Peyer's patch (tissue), 4 donors: ENCODE measurements at regions not wholly inside any gene's neighbourhood (a gene's known extent, or its start where the extent isn't known, plus 50 kb on each side); places are given as distances from the start of the nearest gene placed in this dataset.
A peak's percentile ranks its signal among the peaks of the same experiment; 100 is the strongest.

ENCODE experiments used
- DNase-seq, 3 donors: peaks; one replicate each; pipeline ENCODE4 v3.0.0-alpha.2; 2017 to 2019
- H3K27ac ChIP-seq, 4 donors: fragments of 200-600 bp; sonication (generic); one replicate each; pipeline ENCODE4 v1.5.1; 2016 to 2019
- H3K27me3 ChIP-seq, 2 donors: fragments of 200-600 bp; sonication (generic); one replicate each; pipeline ENCODE4 v1.5.1; 2019
- H3K36me3 ChIP-seq, 3 donors: fragments of 200-600 bp; sonication (generic); one replicate each; pipeline ENCODE4 v1.5.1; 2016 to 2019
- H3K4me1 ChIP-seq, 4 donors: fragments of 200-600 bp; sonication (generic); one replicate each; pipeline ENCODE4 v1.5.1; 2016 to 2019
- H3K4me3 ChIP-seq, 4 donors: fragments of 200-600 bp; sonication (generic); 1 replicate in 3 of 4; 2 replicates in 1 of 4; pipeline ENCODE4 v1.5.1; 2016 to 2019; ENCODE audit warnings: mild to moderate bottlenecking in 1 of 4
- H3K9me3 ChIP-seq, 4 donors: fragments of 200-600 bp; sonication (generic); one replicate each; pipeline ENCODE4 v1.5.1; 2016 to 2019; ENCODE audit warnings: mild to moderate bottlenecking in 1 of 4
- CTCF ChIP-seq, 6 experiments: fragments of 450-650 bp in 4 of 6; fragments of 200-600 bp in 2 of 6; sonication (generic) in 1 of 6; IDR thresholded peaks; one replicate each; pipeline ENCODE4 v1.5.1; 2017 to 2019; ENCODE audit warnings: antibody characterized with exemption in 6 of 6, mild to moderate bottlenecking in 3 of 6, moderate library complexity in 1 of 6
- POLR2A ChIP-seq, 2 donors: fragments of 450-650 bp; IDR thresholded peaks; one replicate each; pipeline ENCODE4 v1.5.1; 2017; ENCODE audit warnings: antibody characterized with exemption in 2 of 2, mild to moderate bottlenecking in 2 of 2, moderate library complexity in 2 of 2

- Histone ChIP-seq H3K36me3 (no peaks in the 10 kb centered on the region), H3K9me3 (no peaks in the 10 kb centered on the region), H3K4me1 (peaks cover 0 to 6% (median 0%) of the 10 kb centered on the region in 4 donors), H3K27ac (peak overlapping the region in 1 of 4 donors; percentile 69), H3K4me3 (no peak overlapping the region), H3K27me3 (no peaks in the 10 kb centered on the region)
- no peak for TF ChIP-seq POLR2A (IDR thresholded peaks at IDR 0.05)
- TF ChIP-seq CTCF (IDR thresholded peaks at IDR 0.05) = no peak
- DNase-seq = peak in 1 of 3 donors; percentile 45
These were observed 1336.8 kb downstream of the TBC1D22A start for GRCh38 chr22:48099251-48099650.

- TF ChIP-seq CTCF (IDR thresholded peaks at IDR 0.05) = no peak
- TF ChIP-seq POLR2A (IDR thresholded peaks at IDR 0.05) = no peak
- Histone ChIP-seq H3K9me3 (no peaks in the 10 kb centered on the region), H3K36me3 (no peaks in the 10 kb centered on the region), H3K27me3 (no peaks in the 10 kb centered on the region), H3K4me3 (peak overlapping the region in 1 of 4 donors; percentile 7), H3K4me1 (peaks cover 0 to 6% (median 0%) of the 10 kb centered on the region in 4 donors), H3K27ac (peak overlapping the region in 1 of 4 donors; percentile 69)
- peak in 1 of 3 donors; percentile 43 for DNase-seq
These were observed 1336.4 kb downstream of the TBC1D22A start for GRCh38 chr22:48098921-48099245.

GRCh38 chr22:48098243-48098920 lies 1335.9 kb downstream of the TBC1D22A start:
- peaks cover 0 to 6% (median 0%) of the 10 kb centered on the region in 4 donors for H3K4me1 ChIP-seq
- no peaks in the 10 kb centered on the region for H3K27me3 ChIP-seq
- peak overlapping the region in 1 of 4 donors; percentile 7 for H3K4me3 ChIP-seq
- no peaks in the 10 kb centered on the region for H3K36me3 ChIP-seq
- peak overlapping the region in 1 of 4 donors; percentile 69 for H3K27ac ChIP-seq
- no peak for TF ChIP-seq CTCF (IDR thresholded peaks at IDR 0.05)
- TF ChIP-seq POLR2A (IDR thresholded peaks at IDR 0.05) = no peak
- H3K9me3 ChIP-seq = no peaks in the 10 kb centered on the region
- peak in 2 of 3 donors; percentile 47 to 55 for DNase-seq

- peaks cover 0 to 6% (median 0%) of the 10 kb centered on the region in 4 donors for H3K4me1 ChIP-seq
- no peaks in the 10 kb centered on the region for H3K9me3 ChIP-seq
- H3K27me3 ChIP-seq = no peaks in the 10 kb centered on the region
- H3K27ac ChIP-seq = peak overlapping the region in 1 of 4 donors; percentile 69
- H3K36me3 ChIP-seq = no peaks in the 10 kb centered on the region
- H3K4me3 ChIP-seq = no peak overlapping the region
- peak in 1 of 3 donors; percentile 36 for DNase-seq
- TF ChIP-seq CTCF (IDR thresholded peaks at IDR 0.05) = no peak
- no peak for TF ChIP-seq POLR2A (IDR thresholded peaks at IDR 0.05)
These were observed 1335.3 kb downstream of the TBC1D22A start for GRCh38 chr22:48097723-48098122.

GRCh38 chr22:48096851-48097665 lies 1334.6 kb downstream of the TBC1D22A start:
- Histone ChIP-seq H3K4me3 (no peak overlapping the region), H3K27me3 (no peaks in the 10 kb centered on the region), H3K4me1 (peaks cover 0 to 6% (median 0%) of the 10 kb centered on the region in 4 donors), H3K9me3 (no peaks in the 10 kb centered on the region), H3K27ac (peak overlapping the region in 1 of 4 donors; percentile 69), H3K36me3 (no peaks in the 10 kb centered on the region)
- peak in 1 of 3 donors; percentile 36 for DNase-seq
- no peak for TF ChIP-seq CTCF (IDR thresholded peaks at IDR 0.05)
- no peak for TF ChIP-seq POLR2A (IDR thresholded peaks at IDR 0.05)
